Small intestine (tissue), 7 donors: ENCODE measurements at regions not wholly inside any gene's neighbourhood (a gene's known extent, or its start where the extent isn't known, plus 50 kb on each side); places are given as distances from the start of the nearest gene placed in this dataset.

Source experiments
- DNase-seq, 2 donors: peaks; one replicate each; pipeline versions ENCODE4 v3.0.0 to v3.0.0-alpha.2; 2013
- FAIRE-seq: peaks from 2 replicates; lab custom pipeline; 2012; peaks lifted over from hg19 to GRCh38; lab: Jason Lieb, UNC
- H3K27ac ChIP-seq, 3 donors: one replicate each; pipeline ENCODE4 v1.5.1; 2013; ENCODE audit warnings: low read length in 2 of 3, mild to moderate bottlenecking in 2 of 3, control low read depth in 1 of 3, inconsistent platforms in 1 of 3, low read depth in 1 of 3, moderate library complexity in 1 of 3
- H3K27me3 ChIP-seq, 3 donors: one replicate each; pipeline ENCODE4 v1.6.1; 2013; ENCODE audit warnings: low read length in 3 of 3, inconsistent platforms in 1 of 3; ENCODE audit not compliant: control insufficient read depth in 3 of 3, insufficient read depth in 3 of 3
- H3K36me3 ChIP-seq, 3 donors: one replicate each; pipeline ENCODE4 v1.6.1; 2013; ENCODE audit warnings: low read length in 3 of 3, inconsistent platforms in 1 of 3, low read depth in 1 of 3, mild to moderate bottlenecking in 1 of 3, moderate library complexity in 1 of 3; ENCODE audit not compliant: control insufficient read depth in 3 of 3, insufficient read depth in 2 of 3
- H3K4me1 ChIP-seq, 3 donors: one replicate each; pipeline ENCODE4 v1.6.1; 2013; ENCODE audit warnings: low read length in 2 of 3, inconsistent platforms in 1 of 3, low read depth in 1 of 3, mild to moderate bottlenecking in 1 of 3, moderate library complexity in 1 of 3; ENCODE audit not compliant: control insufficient read depth in 3 of 3, insufficient read depth in 2 of 3
- H3K4me3 ChIP-seq, 3 donors: one replicate each; pipeline ENCODE4 v1.5.1; 2013; ENCODE audit warnings: low read length in 3 of 3, control low read depth in 1 of 3, inconsistent platforms in 1 of 3, low read depth in 1 of 3, mild to moderate bottlenecking in 1 of 3, moderate library complexity in 1 of 3
- H3K9me3 ChIP-seq, 2 donors: one replicate each; pipeline ENCODE4 v1.6.1; 2013; ENCODE audit warnings: low read depth in 1 of 2, low read length in 1 of 2; ENCODE audit not compliant: control insufficient read depth in 2 of 2, insufficient read depth in 1 of 2
- WGBS, 3 donors: extraction: QIAGEN DNeasy Blood & Tissue Kit; methylation state at CpG; one replicate each; pipeline ENCODE4 v1.1.7; 2013; 5-methylcytosine and 5-hydroxymethylcytosine counted together
- donor health status: healthy with polysubstance abuse.
- donor health status: control.
- donor health status: control.
- donor health status: Bipolar disorder and iron deficiency.
- donor health status: healthy.

DNA sequence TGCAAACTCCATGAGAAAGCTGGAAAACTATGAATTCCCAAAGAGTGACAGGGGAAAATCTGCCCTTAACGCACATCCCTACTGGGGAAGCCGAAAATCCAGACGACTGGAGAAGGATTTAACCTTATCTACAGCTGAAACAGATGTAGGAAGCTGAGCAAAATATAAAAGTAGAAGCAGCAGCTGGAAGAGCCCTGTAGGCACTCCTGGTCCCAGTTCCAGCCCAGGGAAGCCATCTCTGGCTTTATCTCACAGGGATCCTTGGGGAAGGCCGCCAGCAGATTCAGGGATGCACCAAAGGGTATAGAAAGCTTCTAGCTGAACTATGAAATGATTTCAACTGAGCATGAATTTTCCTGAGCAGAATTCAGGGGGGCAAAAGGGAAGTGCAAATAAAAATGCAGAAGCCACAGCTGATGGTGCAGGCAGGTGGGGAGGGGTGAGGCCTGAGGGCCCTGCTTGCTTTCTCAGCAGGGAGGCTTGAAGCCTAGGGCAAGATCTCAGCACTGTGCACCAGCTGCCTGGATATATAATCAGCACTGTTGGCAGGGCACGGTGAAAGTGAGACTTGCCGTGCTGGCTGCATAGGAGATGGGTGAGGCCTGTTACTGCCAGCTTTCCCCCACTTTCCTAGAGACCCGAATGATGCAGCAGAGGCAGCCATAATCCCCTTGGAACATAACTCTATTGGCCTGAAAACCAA, 2019.5 kb upstream of the NUDT12 start:
- no peak overlapping the region for H3K27ac ChIP-seq
- no peaks in the 10 kb centered on the region for H3K4me1 ChIP-seq
- FAIRE-seq (no peak), DNase-seq (no peak)
- no peaks in the 10 kb centered on the region for H3K36me3 ChIP-seq
- WGBS, 3 donors = 57 to 74% (median 69%) methylated on average over 7 of the region's 7 CpGs
- no peak overlapping the region for H3K4me3 ChIP-seq
- H3K27me3 ChIP-seq = no peaks in the 10 kb centered on the region
- peaks cover 0 to 3% of the 10 kb centered on the region in 2 donors for H3K9me3 ChIP-seq

DNA sequence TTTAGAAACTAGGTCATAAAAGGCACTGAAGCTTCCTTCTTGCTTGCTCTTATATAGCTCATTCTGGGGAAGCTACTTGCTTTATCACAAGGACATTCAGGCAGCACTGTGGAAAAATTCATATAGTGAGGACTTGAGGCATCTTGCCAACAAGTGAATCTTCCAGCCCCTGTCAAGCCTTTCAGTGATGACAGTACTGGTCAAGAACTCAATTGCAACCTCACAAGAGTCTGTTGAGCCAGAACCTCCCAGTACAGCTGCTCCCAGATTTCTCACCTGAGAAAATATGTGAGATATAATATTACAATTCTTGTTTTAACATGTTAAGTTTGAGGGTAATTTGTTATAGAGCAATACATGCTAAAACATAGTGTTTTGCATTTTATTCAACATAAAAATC, 2011.0 kb upstream of the NUDT12 start:
- H3K27me3 ChIP-seq = no peaks in the 10 kb centered on the region
- no peak for DNase-seq
- H3K4me1 ChIP-seq = no peaks in the 10 kb centered on the region
- no peaks in the 10 kb centered on the region for H3K9me3 ChIP-seq
- no peaks in the 10 kb centered on the region for H3K36me3 ChIP-seq
- no peak for FAIRE-seq
- no peak overlapping the region for H3K27ac ChIP-seq
- no peak overlapping the region for H3K4me3 ChIP-seq

DNA sequence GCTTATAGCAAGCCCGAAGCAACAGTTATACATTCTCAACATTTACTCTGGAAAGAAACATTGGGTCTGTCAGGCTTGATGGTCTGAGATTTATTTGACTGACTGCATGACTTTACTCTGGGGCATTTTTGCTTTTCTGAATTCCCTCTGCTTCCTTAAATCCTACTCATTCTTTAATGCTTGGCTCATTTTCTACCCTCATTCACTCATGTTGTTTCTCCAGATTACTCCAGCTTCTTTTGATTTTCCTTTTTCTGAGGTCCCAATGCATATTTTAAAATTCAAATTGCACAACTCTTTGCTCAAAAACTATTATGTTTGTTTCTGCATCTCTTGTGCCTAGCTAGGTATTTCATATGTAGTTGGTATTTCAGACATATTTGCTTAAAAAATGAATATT, 2002.9 kb upstream of the NUDT12 start:
- Histone ChIP-seq H3K36me3 (no peaks in the 10 kb centered on the region), H3K4me3 (no peak overlapping the region), H3K27me3 (no peaks in the 10 kb centered on the region), H3K27ac (no peak overlapping the region), H3K9me3 (peaks cover 0 to 3% of the 10 kb centered on the region in 2 donors), H3K4me1 (no peaks in the 10 kb centered on the region)
- DNase-seq = no peak
- WGBS, 3 donors = 63 to 90% (median 87%) methylated on average over 1 of the region's 1 CpG
- FAIRE-seq = no peak

DNA sequence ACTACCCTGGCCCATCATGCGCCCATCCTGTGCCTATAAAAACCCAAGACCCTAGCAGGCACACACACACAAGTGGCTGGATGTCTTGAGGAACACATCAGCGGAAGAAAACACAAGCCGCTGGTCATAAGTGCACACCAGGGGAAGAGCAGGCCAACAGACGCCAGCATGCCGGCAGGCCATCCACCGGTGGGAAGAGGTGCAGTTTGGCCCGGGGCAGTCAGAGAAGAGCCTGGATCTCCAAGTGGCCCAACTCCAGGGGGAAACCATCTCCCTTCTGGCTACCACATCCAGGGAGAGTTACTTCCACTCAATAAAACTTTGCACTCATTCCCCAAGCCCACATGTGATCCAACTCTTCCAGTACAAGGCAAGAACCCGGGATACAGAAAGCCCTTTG, 2001.3 kb upstream of the NUDT12 start:
- no peak for FAIRE-seq
- Histone ChIP-seq H3K9me3 (peaks cover 0 to 3% of the 10 kb centered on the region in 2 donors), H3K27me3 (no peaks in the 10 kb centered on the region), H3K36me3 (no peaks in the 10 kb centered on the region), H3K4me3 (no peak overlapping the region), H3K27ac (no peak overlapping the region), H3K4me1 (no peaks in the 10 kb centered on the region)
- no peak for DNase-seq
- 91 to 94% (median 92%) methylated on average over 8 of the region's 8 CpGs for WGBS, 3 donors

DNA sequence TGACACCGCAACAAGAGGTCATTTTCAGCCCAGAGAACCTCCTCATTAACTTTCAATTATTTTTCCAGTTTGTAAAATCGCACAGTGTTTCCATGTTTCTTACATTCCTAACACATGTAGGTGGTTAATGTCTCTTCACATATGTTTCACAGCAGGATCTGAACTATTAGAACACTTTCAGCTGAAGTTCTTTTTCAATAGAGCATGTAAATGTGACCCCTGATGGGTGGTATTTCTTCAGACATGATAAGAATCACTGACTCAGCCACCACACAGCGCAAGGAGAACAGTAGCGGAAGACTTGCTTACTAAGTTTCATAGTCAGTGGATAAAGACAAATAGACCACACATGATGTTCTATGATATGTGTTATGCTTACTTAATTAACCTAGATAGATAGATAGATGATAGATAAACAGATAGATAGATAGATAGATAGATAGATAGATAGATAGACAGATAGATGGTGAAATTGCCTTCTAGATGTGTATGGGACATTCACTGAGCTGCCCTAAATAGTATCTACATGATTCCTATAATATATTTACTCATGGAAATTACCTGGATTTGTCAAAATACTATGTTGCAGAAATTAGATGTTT, 1992.1 kb upstream of the NUDT12 start:
- Histone ChIP-seq H3K36me3 (no peaks in the 10 kb centered on the region), H3K9me3 (no peaks in the 10 kb centered on the region), H3K27me3 (no peaks in the 10 kb centered on the region), H3K27ac (no peak overlapping the region), H3K4me1 (no peaks in the 10 kb centered on the region), H3K4me3 (no peak overlapping the region)
- WGBS, 3 donors = 91 to 95% (median 92%) methylated on average over 4 of the region's 4 CpGs
- DNase-seq = no peak
- no peak for FAIRE-seq

DNA sequence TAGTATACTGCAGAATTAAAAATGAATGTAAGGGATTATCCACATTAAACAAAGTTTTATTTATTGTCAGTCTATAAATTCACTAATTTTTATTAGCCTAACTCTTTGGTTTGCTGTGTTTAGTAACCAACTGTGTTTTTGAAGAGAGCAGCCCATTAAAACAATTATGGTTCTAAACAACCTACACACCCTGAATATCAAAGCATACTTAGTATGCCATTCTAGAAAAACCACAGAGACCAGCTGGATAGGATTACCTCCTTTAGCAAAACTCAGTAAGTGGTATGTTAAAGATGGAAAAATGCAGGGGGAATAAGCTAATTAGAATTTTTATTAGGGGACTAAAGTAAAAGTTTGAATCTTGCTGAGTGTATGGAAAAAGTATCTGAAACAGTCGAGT, 1981.7 kb upstream of the NUDT12 start:
- 42 to 65% (median 43%) methylated on average over 1 of the region's 1 CpG for WGBS, 3 donors
- no peak overlapping the region for H3K4me3 ChIP-seq
- H3K9me3 ChIP-seq = no peaks in the 10 kb centered on the region
- no peaks in the 10 kb centered on the region for H3K27me3 ChIP-seq
- DNase-seq = no peak
- no peak overlapping the region for H3K27ac ChIP-seq
- H3K36me3 ChIP-seq = no peaks in the 10 kb centered on the region
- H3K4me1 ChIP-seq = no peaks in the 10 kb centered on the region
- no peak for FAIRE-seq

DNA sequence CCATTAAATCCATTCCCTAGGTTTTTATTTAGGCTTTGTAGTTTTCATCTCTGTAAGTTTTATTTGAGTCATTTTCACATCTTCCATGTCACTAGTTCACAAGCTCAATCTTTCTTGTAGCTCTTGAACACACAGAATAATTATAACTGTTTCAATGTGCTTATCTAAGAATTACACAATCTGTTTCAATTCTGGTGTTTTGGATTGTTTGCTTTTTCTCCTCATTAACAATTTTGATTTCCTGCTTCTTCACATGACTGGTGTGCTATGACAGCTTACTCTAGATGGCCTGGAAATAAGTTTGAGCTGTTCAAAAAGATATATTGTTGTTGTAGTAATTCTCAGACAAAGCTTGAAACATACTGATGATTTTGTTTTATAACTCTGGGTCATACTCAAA, 1974.1 kb upstream of the NUDT12 start:
- Histone ChIP-seq H3K4me1 (no peaks in the 10 kb centered on the region), H3K9me3 (peaks cover 0 to 2% of the 10 kb centered on the region in 2 donors), H3K36me3 (no peaks in the 10 kb centered on the region), H3K27me3 (no peaks in the 10 kb centered on the region), H3K4me3 (no peak overlapping the region), H3K27ac (no peak overlapping the region)
- no peak for FAIRE-seq
- no peak for DNase-seq

DNA sequence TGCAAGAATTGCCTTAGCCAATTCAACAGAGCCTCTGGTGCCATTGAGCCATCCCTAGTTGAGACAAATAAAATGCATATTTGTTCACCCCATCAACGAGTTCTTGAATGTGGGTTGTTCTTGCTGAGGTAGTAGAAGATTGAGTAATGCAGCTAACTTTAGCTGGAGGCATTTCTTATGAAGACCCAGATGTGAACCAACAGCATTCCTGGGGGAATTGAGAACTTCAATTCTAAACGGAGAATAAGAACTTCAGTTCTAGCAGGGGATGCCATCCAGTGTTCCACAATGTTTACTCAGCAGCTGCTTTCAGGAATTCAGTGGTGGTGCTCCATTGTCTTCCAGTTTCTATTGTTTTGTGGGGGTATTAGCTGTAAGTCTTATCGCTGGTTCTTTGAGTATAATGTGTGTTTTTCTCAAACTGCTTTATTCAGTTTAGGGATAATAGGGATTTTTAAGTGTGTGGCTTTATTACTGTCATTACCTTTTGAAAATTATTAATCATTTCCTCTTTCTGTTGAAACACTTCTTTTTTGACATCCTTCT, 1968.2 kb upstream of the NUDT12 start:
- FAIRE-seq = no peak
- 52 to 66% (median 53%) methylated on average over 3 of the region's 3 CpGs for WGBS, 3 donors

More for the DNA sequence above, 1968.2 kb upstream of the NUDT12 start:
- Histone ChIP-seq H3K27ac (no peak overlapping the region), H3K4me3 (no peak overlapping the region), H3K27me3 (no peaks in the 10 kb centered on the region), H3K9me3 (peaks cover 0 to 13% of the 10 kb centered on the region in 2 donors), H3K36me3 (no peaks in the 10 kb centered on the region), H3K4me1 (no peaks in the 10 kb centered on the region)
- DNase-seq = no peak
